Adrenal gland (tissue), 9 donors: ENCODE measurements at regions not wholly inside any gene's neighbourhood (a gene's known extent, or its start where the extent isn't known, plus 50 kb on each side); places are given as distances from the start of the nearest gene placed in this dataset.

Experiments used
- DNase-seq, 7 donors: peaks; one replicate each; pipeline ENCODE4 v3.0.0-alpha.2; 2019 to 2020
- H3K27ac ChIP-seq, 5 donors: fragments of 200-600 bp; sonication (generic) in 4 of 5; 1 replicate in 3 of 5; 2 replicates in 2 of 5; pipeline versions ENCODE4 v1.5.1 to v1.8.0; 2016 to 2020; ENCODE audit warnings: mild to moderate bottlenecking in 1 of 5
- H3K27me3 ChIP-seq: fragments of 200-600 bp; 2 replicates; pipeline ENCODE4 v1.8.0; 2021
- H3K36me3 ChIP-seq, 2 donors: fragments of 200-600 bp; replicated peaks in 1 of 2; 1 replicate in 1 of 2; 2 replicates in 1 of 2; pipeline versions ENCODE4 v1.5.1 to v1.8.0; 2018 to 2022
- H3K4me1 ChIP-seq, 2 donors: fragments of 200-600 bp; replicated peaks in 1 of 2; 1 replicate in 1 of 2; 2 replicates in 1 of 2; pipeline versions ENCODE4 v1.5.1 to v1.8.0; 2018 to 2021
- H3K4me3 ChIP-seq, 4 donors: fragments of 200-600 bp; sonication (generic) in 3 of 4; one replicate each; pipeline ENCODE4 v1.5.1; 2016 to 2018
- H3K9me3 ChIP-seq, 3 donors: fragments of 200-600 bp; sonication (generic) in 1 of 3; replicated peaks in 1 of 3; 1 replicate in 2 of 3; 2 replicates in 1 of 3; pipeline versions ENCODE4 v1.5.1 to v1.8.0; 2016 to 2021
- CTCF ChIP-seq, 6 experiments: fragments of 450-650 bp in 4 of 6; fragments of 200-600 bp in 2 of 6; sonication (generic) in 1 of 6; IDR thresholded peaks; 1 replicate in 5 of 6; 2 replicates in 1 of 6; pipeline versions ENCODE4 v1.5.1 to v1.8.0; 2016 to 2021; ENCODE audit warnings: antibody characterized with exemption in 6 of 6, mild to moderate bottlenecking in 2 of 6, moderate library complexity in 1 of 6
- POLR2A ChIP-seq, 2 donors: fragments of 450-650 bp; IDR thresholded peaks; one replicate each; pipeline ENCODE4 v1.6.1; 2017; ENCODE audit warnings: antibody characterized with exemption in 2 of 2, mild to moderate bottlenecking in 2 of 2, moderate library complexity in 1 of 2
- WGBS, 4 donors: extraction: QIAGEN DNeasy Blood & Tissue Kit in 2 of 4; methylation state at CpG; one replicate each; pipeline versions ENCODE4 v1.1.5 to v1.1.7; 2013 to 2017; 5-methylcytosine and 5-hydroxymethylcytosine counted together
- intact Hi-C, 2 donors: fragments of 100-400 bp; cut with DNase I; formaldehyde crosslinking; loops; one replicate each; pipeline versions ENCODE4 v1.14.1 to v1.15.0; 2022 to 2023
- donor health status: healthy with polysubstance abuse.
- donor health status: Bipolar disorder and iron deficiency.
- donor health status: DM: yes; HTN: yes; CAD: no.
- donor health status: DM: no; HTN: no; CAD: no.
- donor health status: DM: no; HTN: no; CAD: no.

DNA sequence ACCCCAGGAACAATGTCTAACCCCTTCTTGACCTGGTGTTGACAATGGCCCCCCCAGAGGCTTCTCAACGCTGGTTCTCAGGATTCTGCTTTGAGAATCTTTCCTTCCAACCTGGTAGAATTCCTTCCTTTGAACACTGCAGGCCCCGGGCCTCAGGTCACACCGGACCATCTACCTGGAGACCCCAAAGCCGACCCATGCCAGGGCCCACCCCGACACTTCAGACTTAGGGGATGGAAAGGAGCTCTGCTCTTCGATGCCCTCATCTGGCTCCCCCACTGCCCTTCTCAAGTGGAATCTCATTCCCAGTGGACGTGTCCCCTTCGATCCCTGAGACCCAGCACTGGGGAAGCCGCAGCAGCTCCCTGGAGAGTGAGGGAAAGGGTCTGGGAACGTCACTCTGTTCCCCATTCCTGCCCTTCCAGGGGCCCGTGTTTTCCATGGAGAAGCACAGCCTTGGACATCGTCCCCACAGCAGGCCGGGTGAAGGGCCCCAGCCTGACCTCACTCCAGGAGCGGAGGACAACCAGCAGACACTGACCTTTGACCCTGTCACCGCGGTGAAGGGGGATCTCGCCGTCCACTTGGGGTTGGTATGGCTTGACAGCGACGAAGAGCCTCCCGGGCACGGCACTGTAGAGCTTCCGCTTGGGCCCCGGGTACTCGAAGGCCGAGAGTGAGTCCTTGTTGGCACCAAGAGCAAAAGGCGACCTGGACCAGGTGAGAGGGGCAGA, 408.3 kb downstream of the CTTN start:
- DNase-seq = no peak
- Histone ChIP-seq H3K27me3 (no peaks in the 10 kb centered on the region), H3K4me1 (no peaks in the 10 kb centered on the region), H3K27ac (no peak overlapping the region), H3K9me3 (no peaks in the 10 kb centered on the region), H3K4me3 (no peak overlapping the region), H3K36me3 (no peaks in the 10 kb centered on the region)
- TF ChIP-seq CTCF (IDR thresholded peaks at IDR 0.05) (no peak), POLR2A (IDR thresholded peaks at IDR 0.05) (no peak)
- intact Hi-C loops = no loop called here
- WGBS, 4 donors = 88 to 97% (median 94%) methylated on average over 14 to 27 of the region's 27 CpGs

GRCh38 chr11:70807195-70807543, 408.8 kb downstream of the CTTN start:
- Histone ChIP-seq H3K4me1 (no peaks in the 10 kb centered on the region), H3K27me3 (no peaks in the 10 kb centered on the region), H3K36me3 (no peaks in the 10 kb centered on the region), H3K9me3 (no peaks in the 10 kb centered on the region), H3K27ac (no peak overlapping the region), H3K4me3 (no peak overlapping the region)
- no peak for DNase-seq
- no peak for TF ChIP-seq POLR2A (IDR thresholded peaks at IDR 0.05)
- TF ChIP-seq CTCF (IDR thresholded peaks at IDR 0.05) = no peak
- intact Hi-C loops = no loop called here
- 90 to 100% (median 95%) methylated on average over 2 to 12 of the region's 12 CpGs for WGBS, 4 donors

- no peak overlapping the region for H3K27ac ChIP-seq
- no peaks in the 10 kb centered on the region for H3K4me1 ChIP-seq
- H3K27me3 ChIP-seq = no peaks in the 10 kb centered on the region
- DNase-seq = no peak
- intact Hi-C loops = no loop called here
- H3K36me3 ChIP-seq = no peaks in the 10 kb centered on the region
- H3K4me3 ChIP-seq = no peak overlapping the region
- TF ChIP-seq POLR2A (IDR thresholded peaks at IDR 0.05) (no peak), CTCF (IDR thresholded peaks at IDR 0.05) (no peak)
- WGBS, 4 donors = 89 to 96% (median 92%) methylated on average over 18 to 21 of the region's 21 CpGs
- no peaks in the 10 kb centered on the region for H3K9me3 ChIP-seq
These were observed 410.5 kb downstream of the CTTN start for GRCh38 chr11:70808686-70809375.

DNA sequence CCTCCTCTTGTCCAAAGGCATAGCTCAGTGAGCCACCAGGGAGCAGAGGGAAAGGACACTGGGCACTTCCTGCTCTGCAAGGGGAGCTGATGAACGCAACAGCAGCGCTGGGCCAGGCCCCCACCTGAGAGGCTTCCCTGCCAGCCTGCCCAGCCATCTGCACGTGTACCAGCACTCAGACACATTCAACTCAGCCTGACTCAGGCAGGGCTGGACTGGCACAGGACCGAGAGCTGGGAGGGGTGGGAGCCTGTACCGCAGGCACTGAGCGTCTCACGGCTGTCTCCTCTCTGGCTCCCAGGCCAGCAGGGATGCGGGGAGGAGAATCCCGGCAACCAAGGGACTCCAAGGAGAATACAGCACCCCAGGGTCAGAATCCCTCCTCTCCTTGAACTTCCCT, 411.8 kb downstream of the CTTN start:
- intact Hi-C loops = loop anchor here in 1 of 2 donors (10.0 kb wide), 1 partner anchor 605 kb away; no protein-coding TSS in a partner anchor
- Histone ChIP-seq H3K27ac (no peak overlapping the region), H3K27me3 (no peaks in the 10 kb centered on the region), H3K4me1 (no peaks in the 10 kb centered on the region), H3K9me3 (no peaks in the 10 kb centered on the region), H3K36me3 (no peaks in the 10 kb centered on the region), H3K4me3 (no peak overlapping the region)
- 85 to 91% (median 87%) methylated on average over 6 to 9 of the region's 9 CpGs for WGBS, 4 donors
- TF ChIP-seq POLR2A (IDR thresholded peaks at IDR 0.05) (no peak), CTCF (IDR thresholded peaks at IDR 0.05) (no peak)
- DNase-seq = no peak
